Kidney glomerular epithelial cell (primary cell): ENCODE measurements at regions not wholly inside any gene's neighbourhood (a gene's known extent, or its start where the extent isn't known, plus 50 kb on each side); places are given as distances from the start of the nearest gene placed in this dataset.

Experiments
- DNase-seq: peaks from one replicate; lab custom pipeline; 2025; lab: John Stamatoyannopoulos, UW

DNA sequence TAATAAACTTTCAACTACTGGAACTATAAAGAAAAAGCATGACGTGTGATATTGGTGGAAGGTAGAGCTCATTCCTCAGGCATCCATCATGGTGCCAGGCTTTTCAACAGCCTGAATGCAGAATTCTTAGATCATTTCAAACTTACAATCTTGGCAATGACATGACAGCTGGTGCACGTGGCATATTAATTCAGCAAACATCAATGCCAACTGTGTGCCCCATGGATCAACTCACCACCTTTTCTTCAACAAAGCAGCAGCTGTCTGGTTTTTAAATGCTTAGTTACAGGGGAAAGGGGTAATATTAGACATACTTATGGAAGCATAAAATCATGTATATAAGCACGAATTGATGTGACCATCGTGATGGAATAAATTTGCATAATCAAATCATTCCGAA is 56.0 kb upstream of the OR13F1 start:
- no peak for DNase-seq
